Mesendoderm (in vitro differentiated cells): ENCODE measurements at regions not wholly inside any gene's neighbourhood (a gene's known extent, or its start where the extent isn't known, plus 50 kb on each side); places are given as distances from the start of the nearest gene placed in this dataset.

Experiments
- DNase-seq: peaks from one replicate; pipeline ENCODE4 v3.0.0; 2013
- H2AK5ac ChIP-seq: 2 replicates; pipeline ENCODE4 v1.6.1; 2013; ENCODE audit warnings: low read length, inconsistent platforms
- H2BK120ac ChIP-seq: 2 replicates; pipeline ENCODE4 v1.6.1; 2013; ENCODE audit warnings: low read depth, mild to moderate bottlenecking, low read length, moderate library complexity, mixed read lengths
- H2BK15ac ChIP-seq: replicated peaks from 2 replicates; pipeline ENCODE4 v1.6.1; 2013; ENCODE audit warnings: low read depth, mild to moderate bottlenecking, moderate library complexity
- H2BK5ac ChIP-seq: 2 replicates; pipeline ENCODE4 v1.6.1; 2013; ENCODE audit warnings: low read length, inconsistent platforms
- H3K18ac ChIP-seq: 2 replicates; pipeline ENCODE4 v1.6.1; 2013; ENCODE audit warnings: mild to moderate bottlenecking, low read length, mixed read lengths
- H3K23ac ChIP-seq: one replicate; pipeline ENCODE4 v1.6.1; 2013; ENCODE audit warnings: low read length
- H3K27ac ChIP-seq: 2 replicates; pipeline ENCODE4 v1.5.1; 2013; ENCODE audit warnings: low read depth, mild to moderate bottlenecking, inconsistent platforms, low read length, moderate library complexity
- H3K27me3 ChIP-seq: 2 replicates; pipeline ENCODE4 v1.6.1; 2013; ENCODE audit warnings: low read length, control low read depth, mild to moderate bottlenecking, inconsistent platforms; ENCODE audit not compliant: insufficient read depth, poor library complexity
- H3K36me3 ChIP-seq: 2 replicates; pipeline ENCODE4 v1.6.1; 2013; ENCODE audit warnings: low read length, inconsistent platforms; ENCODE audit not compliant: control insufficient read depth, insufficient read depth
- H3K4ac ChIP-seq: one replicate; pipeline ENCODE4 v1.6.1; 2013; ENCODE audit warnings: low read depth, mild to moderate bottlenecking, low read length, moderate library complexity
- H3K4me1 ChIP-seq: 2 replicates; pipeline ENCODE4 v1.6.1; 2013; ENCODE audit warnings: low read depth, low read length, inconsistent platforms; ENCODE audit not compliant: control insufficient read depth
- H3K4me2 ChIP-seq: 2 replicates; pipeline ENCODE4 v1.6.1; 2013; ENCODE audit warnings: low read length
- H3K4me3 ChIP-seq: 2 replicates; pipeline ENCODE4 v1.5.1; 2013; ENCODE audit warnings: mild to moderate bottlenecking, low read length
- H3K56ac ChIP-seq: one replicate; pipeline ENCODE4 v1.6.1; 2013; ENCODE audit warnings: low read length
- H3K79me1 ChIP-seq: 2 replicates; pipeline ENCODE4 v1.6.1; 2013; ENCODE audit warnings: low read length, inconsistent platforms
- H3K79me2 ChIP-seq: 2 replicates; pipeline ENCODE4 v1.6.1; 2013; ENCODE audit warnings: mild to moderate bottlenecking, low read length; ENCODE audit not compliant: control insufficient read depth, insufficient read depth
- H3K9ac ChIP-seq: 2 replicates; pipeline ENCODE4 v1.6.1; 2013; ENCODE audit warnings: low read length, inconsistent platforms
- H4K5ac ChIP-seq: one replicate; pipeline ENCODE4 v1.6.1; 2013; ENCODE audit warnings: low read length
- H4K8ac ChIP-seq: one replicate; pipeline ENCODE4 v1.6.1; 2013; ENCODE audit warnings: low read depth, mild to moderate bottlenecking, control low read depth, low read length, moderate library complexity
- WGBS: extraction: QIAGEN DNeasy Blood & Tissue Kit; methylation state at CpG from one replicate; pipeline ENCODE4 v1.1.7; 2013; ENCODE audit warnings: low lambda C conversion rate, missing lambda C conversion rate; ENCODE audit not compliant: insufficient coverage; ENCODE audit errors: extremely low coverage; 5-methylcytosine and 5-hydroxymethylcytosine counted together

- no peak overlapping the region for H3K4me2 ChIP-seq
- no peaks in the 10 kb centered on the region for H3K36me3 ChIP-seq
- no peak overlapping the region for H4K8ac ChIP-seq
- no peak overlapping the region for H2BK5ac ChIP-seq
- H3K79me2 ChIP-seq: no peaks in the 10 kb centered on the region
- DNase-seq: no peak
- H3K79me1 ChIP-seq: no peaks in the 10 kb centered on the region
- peaks cover 2% of the 10 kb centered on the region for H3K4me1 ChIP-seq
- no CpG with 5 or more reads among the region's 2 CpGs for WGBS
- no peak overlapping the region for H3K23ac ChIP-seq
- H3K27ac ChIP-seq: no peak overlapping the region
- H3K4ac ChIP-seq: no peak overlapping the region
- H4K5ac ChIP-seq: no peak overlapping the region
- no peak overlapping the region for H3K4me3 ChIP-seq
- H2AK5ac ChIP-seq: no peak overlapping the region
- H3K18ac ChIP-seq: no peak overlapping the region
- no peak overlapping the region for H3K56ac ChIP-seq
- no peak overlapping the region for H2BK15ac ChIP-seq
- H3K27me3 ChIP-seq: no peaks in the 10 kb centered on the region
- no peak overlapping the region for H3K9ac ChIP-seq
- H2BK120ac ChIP-seq: no peak overlapping the region
Measured at GRCh38 chr21:17159697-17160096, 353.1 kb upstream of the CXADR start.

- WGBS: no CpG with 5 or more reads among the region's 3 CpGs
- H3K79me2 ChIP-seq: no peaks in the 10 kb centered on the region
- no peaks in the 10 kb centered on the region for H3K36me3 ChIP-seq
- H3K23ac ChIP-seq: no peak overlapping the region
- H4K8ac ChIP-seq: no peak overlapping the region
- peak overlapping the region; percentile 65 for H3K4ac ChIP-seq
- H3K4me2 ChIP-seq: no peak overlapping the region
- no peak overlapping the region for H4K5ac ChIP-seq
- no peak overlapping the region for H3K27ac ChIP-seq
- H2BK5ac ChIP-seq: no peak overlapping the region
- no peak for DNase-seq
- no peaks in the 10 kb centered on the region for H3K27me3 ChIP-seq
- no peak overlapping the region for H2AK5ac ChIP-seq
- no peak overlapping the region for H2BK120ac ChIP-seq
- no peak overlapping the region for H3K4me3 ChIP-seq
- no peaks in the 10 kb centered on the region for H3K79me1 ChIP-seq
- no peak overlapping the region for H2BK15ac ChIP-seq
- H3K56ac ChIP-seq: no peak overlapping the region
- no peaks in the 10 kb centered on the region for H3K4me1 ChIP-seq
- H3K18ac ChIP-seq: no peak overlapping the region
- no peak overlapping the region for H3K9ac ChIP-seq
Measured at GRCh38 chr21:17185674-17186073, 327.2 kb upstream of the CXADR start.

- Histone ChIP-seq H3K23ac (no peak overlapping the region), H3K4me1 (no peaks in the 10 kb centered on the region), H3K27ac (no peak overlapping the region), H3K56ac (no peak overlapping the region), H4K8ac (no peak overlapping the region), H3K36me3 (no peaks in the 10 kb centered on the region), H3K79me1 (no peaks in the 10 kb centered on the region), H3K27me3 (no peaks in the 10 kb centered on the region), H2BK120ac (no peak overlapping the region), H3K18ac (no peak overlapping the region), H3K4me3 (no peak overlapping the region), H2AK5ac (no peak overlapping the region), H4K5ac (no peak overlapping the region), H3K4ac (no peak overlapping the region), H3K79me2 (no peaks in the 10 kb centered on the region), H3K4me2 (no peak overlapping the region), H2BK5ac (no peak overlapping the region), H2BK15ac (no peak overlapping the region), H3K9ac (no peak overlapping the region)
- no CpG with 5 or more reads among the region's 2 CpGs for WGBS
- no peak for DNase-seq
Measured at GRCh38 chr21:17189963-17190362, 322.9 kb upstream of the CXADR start.

- H3K4me1 ChIP-seq: no peaks in the 10 kb centered on the region
- H3K27ac ChIP-seq: no peak overlapping the region
- H3K23ac ChIP-seq: no peak overlapping the region
- H3K79me1 ChIP-seq: no peaks in the 10 kb centered on the region
- no peaks in the 10 kb centered on the region for H3K36me3 ChIP-seq
- no peak overlapping the region for H3K4me3 ChIP-seq
- H2AK5ac ChIP-seq: no peak overlapping the region
- H4K8ac ChIP-seq: no peak overlapping the region
- H3K79me2 ChIP-seq: no peaks in the 10 kb centered on the region
- H3K9ac ChIP-seq: no peak overlapping the region
- H3K4me2 ChIP-seq: no peak overlapping the region
- no peak overlapping the region for H3K56ac ChIP-seq
- H2BK15ac ChIP-seq: no peak overlapping the region
- H3K4ac ChIP-seq: no peak overlapping the region
- no CpG with 5 or more reads among the region's 1 CpG for WGBS
- no peak overlapping the region for H2BK5ac ChIP-seq
- no peak overlapping the region for H3K18ac ChIP-seq
- DNase-seq: no peak
- no peak overlapping the region for H2BK120ac ChIP-seq
- no peaks in the 10 kb centered on the region for H3K27me3 ChIP-seq
- no peak overlapping the region for H4K5ac ChIP-seq
Measured at GRCh38 chr21:17191346-17191993, 321.4 kb upstream of the CXADR start.

- H3K23ac ChIP-seq: no peak overlapping the region
- H2BK5ac ChIP-seq: no peak overlapping the region
- H4K5ac ChIP-seq: no peak overlapping the region
- no peaks in the 10 kb centered on the region for H3K27me3 ChIP-seq
- no peak for DNase-seq
- H3K56ac ChIP-seq: no peak overlapping the region
- no peaks in the 10 kb centered on the region for H3K4me1 ChIP-seq
- no peak overlapping the region for H2AK5ac ChIP-seq
- no peak overlapping the region for H3K27ac ChIP-seq
- H3K4ac ChIP-seq: no peak overlapping the region
- no peak overlapping the region for H3K4me3 ChIP-seq
- no peak overlapping the region for H2BK120ac ChIP-seq
- H3K4me2 ChIP-seq: no peak overlapping the region
- no peaks in the 10 kb centered on the region for H3K36me3 ChIP-seq
- no CpG with 5 or more reads among the region's 1 CpG for WGBS
- H4K8ac ChIP-seq: no peak overlapping the region
- H3K18ac ChIP-seq: no peak overlapping the region
- no peak overlapping the region for H2BK15ac ChIP-seq
- H3K79me2 ChIP-seq: no peaks in the 10 kb centered on the region
- H3K79me1 ChIP-seq: no peaks in the 10 kb centered on the region
- H3K9ac ChIP-seq: no peak overlapping the region
Measured at GRCh38 chr21:17195351-17195750, 317.5 kb upstream of the CXADR start.

- Histone ChIP-seq H3K4me1 (no peaks in the 10 kb centered on the region), H3K18ac (no peak overlapping the region), H2AK5ac (no peak overlapping the region), H3K56ac (no peak overlapping the region), H2BK120ac (no peak overlapping the region), H3K27ac (no peak overlapping the region), H3K4me2 (no peak overlapping the region), H3K79me2 (no peaks in the 10 kb centered on the region), H3K4ac (no peak overlapping the region), H4K8ac (no peak overlapping the region), H3K79me1 (no peaks in the 10 kb centered on the region), H3K23ac (no peak overlapping the region), H3K4me3 (no peak overlapping the region), H2BK15ac (no peak overlapping the region), H3K36me3 (no peaks in the 10 kb centered on the region), H2BK5ac (no peak overlapping the region), H4K5ac (no peak overlapping the region), H3K27me3 (no peaks in the 10 kb centered on the region), H3K9ac (no peak overlapping the region)
- no peak for DNase-seq
- no CpG with 5 or more reads among the region's 1 CpG for WGBS
Measured at GRCh38 chr21:17195976-17196375, 316.9 kb upstream of the CXADR start.
